ENCODE measurements at regions not wholly inside any gene's neighbourhood (a gene's known extent, or its start where the extent isn't known, plus 50 kb on each side); places are given as distances from the start of the nearest gene placed in this dataset.

DNA sequence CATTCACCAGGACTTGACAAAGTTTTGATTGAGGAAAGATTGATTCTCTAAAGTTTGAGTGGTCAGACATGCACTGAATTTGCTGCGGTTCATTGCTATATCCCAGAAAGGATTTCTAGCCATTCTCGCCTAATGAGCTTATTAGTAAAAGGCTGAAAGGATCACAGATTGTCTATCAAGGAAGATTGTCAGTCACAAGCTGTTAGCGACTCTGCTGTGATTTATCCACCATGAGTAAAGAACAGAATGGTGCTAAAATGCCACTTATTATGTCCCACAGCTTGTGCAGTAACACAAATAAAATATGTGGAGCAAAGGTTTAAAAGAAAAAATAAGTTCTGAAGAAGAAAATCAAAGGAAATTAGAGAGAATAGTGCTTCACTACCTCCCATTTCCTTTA, 701.2 kb upstream of the CDH7 start:
- H3K4me1 ChIP-seq, result no peaks in the 10 kb centered on the region
- no peak for DNase-seq
- no peak overlapping the region for H3K27ac ChIP-seq (replicated peaks)
- no peak overlapping the region for H3K4me3 ChIP-seq
- H3K27me3 ChIP-seq (ENCODE audit: low read depth), result no peaks in the 10 kb centered on the region
- H3K36me3 ChIP-seq, result no peaks in the 10 kb centered on the region
- TF ChIP-seq, protein P1, sequence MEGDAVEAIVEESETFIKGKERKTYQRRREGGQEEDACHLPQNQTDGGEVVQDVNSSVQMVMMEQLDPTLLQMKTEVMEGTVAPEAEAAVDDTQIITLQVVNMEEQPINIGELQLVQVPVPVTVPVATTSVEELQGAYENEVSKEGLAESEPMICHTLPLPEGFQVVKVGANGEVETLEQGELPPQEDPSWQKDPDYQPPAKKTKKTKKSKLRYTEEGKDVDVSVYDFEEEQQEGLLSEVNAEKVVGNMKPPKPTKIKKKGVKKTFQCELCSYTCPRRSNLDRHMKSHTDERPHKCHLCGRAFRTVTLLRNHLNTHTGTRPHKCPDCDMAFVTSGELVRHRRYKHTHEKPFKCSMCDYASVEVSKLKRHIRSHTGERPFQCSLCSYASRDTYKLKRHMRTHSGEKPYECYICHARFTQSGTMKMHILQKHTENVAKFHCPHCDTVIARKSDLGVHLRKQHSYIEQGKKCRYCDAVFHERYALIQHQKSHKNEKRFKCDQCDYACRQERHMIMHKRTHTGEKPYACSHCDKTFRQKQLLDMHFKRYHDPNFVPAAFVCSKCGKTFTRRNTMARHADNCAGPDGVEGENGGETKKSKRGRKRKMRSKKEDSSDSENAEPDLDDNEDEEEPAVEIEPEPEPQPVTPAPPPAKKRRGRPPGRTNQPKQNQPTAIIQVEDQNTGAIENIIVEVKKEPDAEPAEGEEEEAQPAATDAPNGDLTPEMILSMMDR (IDR thresholded peaks at IDR 0.05; ENCODE audit: borderline replicate concordance), result no peak
- H3K9me3 ChIP-seq (replicated peaks), result no peaks in the 10 kb centered on the region
- intact Hi-C loops (cut with micrococcal nuclease), result no loop called here

DNA sequence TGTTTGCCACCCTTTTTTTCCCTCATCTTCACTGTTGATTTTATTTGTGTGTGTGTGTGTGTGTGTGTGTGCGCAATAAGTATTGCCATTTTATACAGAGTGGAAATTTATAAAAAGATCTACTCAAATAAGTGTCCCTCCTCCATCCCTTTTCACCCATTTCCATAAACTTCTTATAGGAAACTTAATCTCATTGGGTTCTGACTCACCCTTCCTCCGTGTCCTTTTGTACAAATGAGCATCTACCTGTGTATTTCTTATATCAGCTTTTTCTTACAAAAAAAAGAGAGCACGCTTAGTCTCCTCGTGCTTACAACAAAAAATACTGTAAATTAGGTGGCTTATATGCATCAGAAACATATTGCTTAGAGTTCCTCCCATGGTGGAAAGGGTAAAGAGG, 711.2 kb upstream of the CDH7 start:
- Histone ChIP-seq H3K4me3 (no peak overlapping the region), H3K36me3 (no peaks in the 10 kb centered on the region), H3K27me3 (ENCODE audit: low read depth) (no peaks in the 10 kb centered on the region), H3K27ac (replicated peaks) (no peak overlapping the region), H3K4me1 (no peaks in the 10 kb centered on the region), H3K9me3 (replicated peaks) (no peaks in the 10 kb centered on the region)
- intact Hi-C loops (cut with micrococcal nuclease), result no loop called here
- no peak for DNase-seq
- TF ChIP-seq, protein P1 (IDR thresholded peaks at IDR 0.05; ENCODE audit: borderline replicate concordance), result no peak

DNA sequence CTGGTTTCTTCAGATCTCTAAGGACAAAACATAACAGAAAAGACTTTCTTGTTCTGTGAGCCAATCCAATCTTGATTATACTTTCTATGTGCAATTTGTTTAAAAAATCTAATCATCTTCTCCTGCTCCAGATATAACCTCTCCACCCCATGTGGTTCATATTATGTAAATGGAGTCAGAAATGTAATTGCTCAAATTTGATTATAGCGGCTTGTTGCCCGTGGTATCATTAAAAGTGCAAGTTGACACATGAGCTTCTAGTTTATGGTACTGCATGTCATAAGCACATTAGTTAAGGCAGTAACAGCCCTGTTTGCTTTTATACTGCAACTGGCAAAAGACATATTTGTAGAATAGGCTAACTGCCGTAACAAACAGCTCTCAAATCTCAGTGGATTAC, 715.1 kb upstream of the CDH7 start:
- intact Hi-C loops (cut with micrococcal nuclease), result no loop called here

DNA sequence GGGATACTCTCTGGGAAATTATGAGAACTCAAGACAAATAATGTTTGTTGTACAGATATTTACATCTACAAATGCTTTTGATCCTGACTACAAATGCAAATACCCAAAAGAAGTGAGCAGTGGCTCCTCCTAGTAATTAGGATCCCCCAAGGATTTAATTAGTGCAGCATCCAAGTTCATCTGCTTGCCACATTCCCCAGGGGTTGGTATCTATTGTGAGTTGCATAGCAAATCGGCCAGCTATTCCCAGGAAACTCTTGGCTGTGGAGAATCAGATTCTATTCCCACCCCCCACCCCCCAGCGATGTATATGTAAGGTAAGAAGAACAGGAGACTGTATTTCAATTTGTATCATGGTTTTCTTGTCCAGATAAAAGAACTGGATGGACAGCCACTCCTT, 725.1 kb upstream of the CDH7 start:
- Histone ChIP-seq H3K4me3 (no peak overlapping the region), H3K27ac (replicated peaks) (no peak overlapping the region), H3K4me1 (no peaks in the 10 kb centered on the region), H3K36me3 (no peaks in the 10 kb centered on the region), H3K27me3 (ENCODE audit: low read depth) (no peaks in the 10 kb centered on the region), H3K9me3 (replicated peaks) (peaks cover 20% of the 10 kb centered on the region)
- TF ChIP-seq, protein P1 (IDR thresholded peaks at IDR 0.05; ENCODE audit: borderline replicate concordance), result no peak
- intact Hi-C loops (cut with micrococcal nuclease), result no loop called here
- no peak for DNase-seq

More for the DNA sequence above, 715.1 kb upstream of the CDH7 start:
- TF ChIP-seq, protein P1 (IDR thresholded peaks at IDR 0.05; ENCODE audit: borderline replicate concordance), result no peak
- no peak overlapping the region for H3K4me3 ChIP-seq
- H3K36me3 ChIP-seq, result no peaks in the 10 kb centered on the region
- no peaks in the 10 kb centered on the region for H3K4me1 ChIP-seq
- H3K27ac ChIP-seq (replicated peaks), result no peak overlapping the region
- no peaks in the 10 kb centered on the region for H3K9me3 ChIP-seq (replicated peaks)
- H3K27me3 ChIP-seq (ENCODE audit: low read depth), result no peaks in the 10 kb centered on the region
- DNase-seq, result no peak

DNA sequence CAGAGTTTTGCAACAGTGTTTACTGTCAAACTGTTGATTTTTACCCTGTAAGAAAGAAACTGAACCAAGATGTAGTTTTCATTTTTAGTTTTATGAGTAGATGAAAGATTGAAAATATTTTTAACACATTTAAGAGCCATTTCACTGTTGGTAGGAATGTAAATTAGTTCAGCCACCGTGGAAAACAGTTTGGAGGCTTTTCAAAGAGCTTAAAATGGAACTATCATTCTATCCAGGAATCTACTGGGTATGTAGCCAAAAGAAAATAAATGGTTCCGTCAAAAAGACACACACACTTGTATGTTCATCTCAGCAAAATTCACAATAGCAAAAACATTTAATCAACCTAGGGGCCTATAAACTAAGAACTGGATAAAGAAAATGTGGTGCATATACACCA, 729.8 kb upstream of the CDH7 start:
- Histone ChIP-seq H3K27ac (replicated peaks) (no peak overlapping the region), H3K27me3 (ENCODE audit: low read depth) (no peaks in the 10 kb centered on the region), H3K4me3 (no peak overlapping the region), H3K36me3 (no peaks in the 10 kb centered on the region), H3K4me1 (no peaks in the 10 kb centered on the region), H3K9me3 (replicated peaks) (peaks cover 20% of the 10 kb centered on the region)
- intact Hi-C loops (cut with micrococcal nuclease), result no loop called here
- no peak for DNase-seq
- TF ChIP-seq, protein P1 (IDR thresholded peaks at IDR 0.05; ENCODE audit: borderline replicate concordance), result no peak

DNA sequence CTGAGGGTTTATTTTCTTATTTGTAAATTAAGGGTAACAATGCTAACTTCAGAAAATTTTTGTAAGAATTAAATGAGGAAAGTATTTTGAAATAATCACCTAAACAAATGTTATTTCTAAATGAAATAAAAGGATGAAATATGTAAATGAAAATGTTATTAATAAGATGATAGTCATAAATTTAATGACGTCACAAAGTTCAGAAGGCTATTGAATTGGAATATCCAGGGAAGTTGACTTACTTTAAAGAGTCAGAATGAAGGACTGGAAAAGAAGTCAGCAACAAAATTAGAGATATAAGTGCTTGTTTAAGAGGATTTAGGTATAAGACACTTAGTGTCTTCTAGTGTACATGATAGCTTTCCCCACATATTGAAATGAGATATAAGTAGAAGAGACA, 732.6 kb upstream of the CDH7 start:
- Histone ChIP-seq H3K27me3 (ENCODE audit: low read depth) (no peaks in the 10 kb centered on the region), H3K9me3 (replicated peaks) (peaks cover 2% of the 10 kb centered on the region), H3K27ac (replicated peaks) (no peak overlapping the region), H3K4me3 (no peak overlapping the region), H3K4me1 (no peaks in the 10 kb centered on the region), H3K36me3 (no peaks in the 10 kb centered on the region)
- TF ChIP-seq, protein P1 (IDR thresholded peaks at IDR 0.05; ENCODE audit: borderline replicate concordance), result no peak
- DNase-seq, result no peak
- intact Hi-C loops (cut with micrococcal nuclease), result no loop called here
